SK-N-SH (cell line): ENCODE measurements at regions not wholly inside any gene's neighbourhood (a gene's known extent, or its start where the extent isn't known, plus 50 kb on each side); places are given as distances from the start of the nearest gene placed in this dataset.

Experiments
- CTCF ChIA-PET: fragments of 300-600, 350-600 bp; formaldehyde crosslinking; extraction: SDS; loops from one replicate; lab custom pipeline; 2021; lab: Yijun Ruan, JAX
- POLR2A ChIA-PET: fragments of 350-600 bp; sonication (Branson Sonifier 250); formaldehyde crosslinking; extraction: SDS; loops from one replicate; lab custom pipeline; 2020; ENCODE audit warnings: antibody characterized with exemption, inconsistent platforms; lab: Yijun Ruan, JAX
- DNase-seq: peaks from one replicate; pipeline ENCODE4 v3.0.0; 2012
- H2AFZ ChIP-seq: fragments of 200-600 bp; sonication (generic); 2 replicates; pipeline ENCODE4 v1.8.1; 2016; ENCODE audit warnings: antibody characterized with exemption, mild to moderate bottlenecking, low read depth
- H3F3A ChIP-seq: fragments of 200-600 bp; sonication (generic); replicated peaks from 2 replicates; pipeline ENCODE3; 2016; ENCODE audit warnings: antibody characterized with exemption, mild to moderate bottlenecking; ENCODE audit not compliant: insufficient read depth
- H3K27ac ChIP-seq, 2 experiments: fragments of 200-500 bp in 1 of 2; fragments of 200-600 bp in 1 of 2; sonication (Bioruptor generic) in 1 of 2; sonication (generic), shearing (Covaris generic) in 1 of 2; 2 replicates each; pipeline versions ENCODE4 v1.5.1 to v1.6.1; 2014 to 2016; ENCODE audit warnings: low read depth in 2 of 2, inconsistent platforms in 1 of 2, low read length in 1 of 2, mild to moderate bottlenecking in 1 of 2, mixed read lengths in 1 of 2
- H3K27me3 ChIP-seq: fragments of 200-600 bp; sonication (generic), shearing (Covaris generic); 2 replicates; pipeline ENCODE4 v1.6.1; 2016; ENCODE audit warnings: mixed run types; ENCODE audit not compliant: insufficient read depth
- H3K36me3 ChIP-seq, 2 experiments: fragments of 200-500 bp in 1 of 2; fragments of 200-600 bp in 1 of 2; sonication (Bioruptor generic) in 1 of 2; sonication (generic) in 1 of 2; replicated peaks in 1 of 2; 2 replicates each; pipeline versions ENCODE3 to v1.5.1; 2014 to 2016; ENCODE audit warnings: low read length in 1 of 2, mild to moderate bottlenecking in 1 of 2; ENCODE audit not compliant: insufficient read depth in 2 of 2, control insufficient read depth in 1 of 2
- H3K4me1 ChIP-seq, 2 experiments: fragments of 200-500 bp in 1 of 2; fragments of 200-600 bp in 1 of 2; sonication (Bioruptor generic) in 1 of 2; sonication (generic), shearing (Covaris generic) in 1 of 2; 2 replicates each; pipeline versions ENCODE4 v1.5.1 to v1.6.1; 2014 to 2016; ENCODE audit warnings: low read depth in 1 of 2, low read length in 1 of 2, mixed run types in 1 of 2; ENCODE audit not compliant: insufficient read depth in 2 of 2, control insufficient read depth in 1 of 2
- H3K4me2 ChIP-seq: fragments of 200-600 bp; sonication (generic), shearing (Covaris generic); 2 replicates; pipeline ENCODE4 v1.6.1; 2017; ENCODE audit warnings: mixed run types
- H3K4me3 ChIP-seq, 2 experiments: fragments of 200-500 bp in 1 of 2; fragments of 200-600 bp in 1 of 2; sonication (Bioruptor generic) in 1 of 2; sonication (generic), shearing (Covaris generic) in 1 of 2; 2 replicates each; pipeline versions ENCODE4 v1.5.1 to v1.8.1; 2014 to 2016; ENCODE audit warnings: low read depth in 2 of 2, inconsistent platforms in 1 of 2, low read length in 1 of 2, mild to moderate bottlenecking in 1 of 2, mixed read lengths in 1 of 2, moderate library complexity in 1 of 2
- H3K79me2 ChIP-seq: fragments of 200-600 bp; sonication (generic); 2 replicates; pipeline ENCODE4 v1.8.1; 2017; ENCODE audit warnings: mild to moderate bottlenecking; ENCODE audit not compliant: insufficient read depth
- H3K9ac ChIP-seq: fragments of 200-600 bp; sonication (generic); 2 replicates; pipeline ENCODE4 v1.6.1; 2017; ENCODE audit warnings: mixed run types
- H3K9me2 ChIP-seq: fragments of 200-600 bp; sonication (generic); 2 replicates; pipeline ENCODE4 v1.6.1; 2017; ENCODE audit warnings: mixed run types
- H3K9me3 ChIP-seq: fragments of 200-600 bp; sonication (generic); 2 replicates; pipeline ENCODE4 v1.6.1; 2017; ENCODE audit warnings: mixed run types, mild to moderate bottlenecking, moderate library complexity
- H4K20me1 ChIP-seq: fragments of 200-600 bp; sonication (generic); 2 replicates; pipeline ENCODE4 v1.6.1; 2017; ENCODE audit warnings: mild to moderate bottlenecking, mixed run types; ENCODE audit not compliant: insufficient read depth
- EZH2phosphoT487 ChIP-seq: fragments of 200-600 bp; sonication (generic); IDR thresholded peaks from 2 replicates; pipeline ENCODE4 v1.6.1; 2017; ENCODE audit warnings: low read depth, mixed run types, mild to moderate bottlenecking, antibody characterized with exemption, moderate library complexity, borderline replicate concordance
- FOXJ3 ChIP-seq: sonication (generic); formaldehyde crosslinking; IDR thresholded peaks from 2 replicates; pipeline ENCODE4 v1.5.1; 2020; ENCODE audit warnings: mild to moderate bottlenecking, missing genetic modification reagents
- GABPA ChIP-seq: IDR thresholded peaks from 2 replicates; pipeline ENCODE4 v1.4.0; 2012; ENCODE audit warnings: low read depth, mild to moderate bottlenecking
- GATA2 ChIP-seq: sonication (generic); formaldehyde crosslinking; IDR thresholded peaks from 2 replicates; pipeline ENCODE4 v1.5.0; 2020; ENCODE audit warnings: mild to moderate bottlenecking, missing genetic modification reagents
- MEF2A ChIP-seq: IDR thresholded peaks from 2 replicates; pipeline ENCODE4 v1.4.0; 2012; ENCODE audit warnings: low read depth, borderline replicate concordance
- NFIC ChIP-seq: IDR thresholded peaks from 2 replicates; pipeline ENCODE4 v1.4.0; 2012; ENCODE audit warnings: borderline replicate concordance
- NRF1 ChIP-seq: IDR thresholded peaks from 2 replicates; pipeline ENCODE4 v1.6.1; 2012; ENCODE audit warnings: low read depth, mild to moderate bottlenecking, low read length
- RAD21 ChIP-seq: IDR thresholded peaks from 2 replicates; pipeline ENCODE4 v1.6.1; 2012; ENCODE audit warnings: mild to moderate bottlenecking, low read length
- RCOR1 ChIP-seq: fragments of 150-350 bp; IDR thresholded peaks from 2 replicates; pipeline ENCODE4 v1.6.1; 2017; ENCODE audit warnings: antibody characterized with exemption, low read length
- SMC3 ChIP-seq: IDR thresholded peaks from 2 replicates; pipeline ENCODE4 v1.6.1; 2012; ENCODE audit warnings: low read depth, low read length, improper control_type of control experiment
- TAF1 ChIP-seq: IDR thresholded peaks from 2 replicates; pipeline ENCODE4 v1.6.1; 2012; ENCODE audit warnings: low read depth, mild to moderate bottlenecking, low read length, moderate library complexity, borderline replicate concordance
- TEAD4 ChIP-seq: IDR thresholded peaks from 2 replicates; pipeline ENCODE4 v1.4.0; 2012; ENCODE audit warnings: mild to moderate bottlenecking, borderline replicate concordance; ENCODE audit not compliant: insufficient read depth
- WGBS: methylation state at CpG from one replicate; pipeline ENCODE4 v1.1.6; 2017; ENCODE audit warnings: low lambda C conversion rate; 5-methylcytosine and 5-hydroxymethylcytosine counted together
- TF ChIP-seq, protein P1 (sequence below): IDR thresholded peaks from 2 replicates; pipeline ENCODE4 v1.4.0; 2012; ENCODE audit warnings: low read depth, borderline replicate concordance
- TF ChIP-seq, protein P2 (sequence below): fragments of 150-350 bp; IDR thresholded peaks from 2 replicates; pipeline ENCODE4 v1.6.1; 2017; ENCODE audit warnings: antibody characterized with exemption, low read length, low read depth, borderline replicate concordance

DNA sequence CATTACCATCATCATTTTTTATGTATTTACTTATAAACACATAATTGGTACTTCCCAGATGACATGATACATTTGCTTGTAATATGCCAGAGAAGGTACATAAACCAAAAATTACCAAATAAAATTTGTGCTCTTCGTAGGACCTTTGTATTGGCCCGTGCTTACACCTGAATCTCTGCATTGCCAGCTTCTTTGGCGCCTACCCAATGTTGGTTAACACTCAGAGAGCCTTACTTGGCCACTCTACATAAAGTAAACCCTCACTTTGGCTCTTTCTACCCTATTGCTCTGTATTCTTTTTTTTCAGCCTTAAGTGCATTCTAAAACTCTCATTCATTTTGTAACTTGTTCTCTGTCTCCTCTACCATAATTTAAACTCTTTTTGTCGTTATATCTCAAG, 148.1 kb upstream of the ZNF608 start (continued):
- TF ChIP-seq, protein P1, sequence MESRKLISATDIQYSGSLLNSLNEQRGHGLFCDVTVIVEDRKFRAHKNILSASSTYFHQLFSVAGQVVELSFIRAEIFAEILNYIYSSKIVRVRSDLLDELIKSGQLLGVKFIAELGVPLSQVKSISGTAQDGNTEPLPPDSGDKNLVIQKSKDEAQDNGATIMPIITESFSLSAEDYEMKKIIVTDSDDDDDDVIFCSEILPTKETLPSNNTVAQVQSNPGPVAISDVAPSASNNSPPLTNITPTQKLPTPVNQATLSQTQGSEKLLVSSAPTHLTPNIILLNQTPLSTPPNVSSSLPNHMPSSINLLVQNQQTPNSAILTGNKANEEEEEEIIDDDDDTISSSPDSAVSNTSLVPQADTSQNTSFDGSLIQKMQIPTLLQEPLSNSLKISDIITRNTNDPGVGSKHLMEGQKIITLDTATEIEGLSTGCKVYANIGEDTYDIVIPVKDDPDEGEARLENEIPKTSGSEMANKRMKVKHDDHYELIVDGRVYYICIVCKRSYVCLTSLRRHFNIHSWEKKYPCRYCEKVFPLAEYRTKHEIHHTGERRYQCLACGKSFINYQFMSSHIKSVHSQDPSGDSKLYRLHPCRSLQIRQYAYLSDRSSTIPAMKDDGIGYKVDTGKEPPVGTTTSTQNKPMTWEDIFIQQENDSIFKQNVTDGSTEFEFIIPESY: no peak
- no peak for TF ChIP-seq MEF2A

DNA sequence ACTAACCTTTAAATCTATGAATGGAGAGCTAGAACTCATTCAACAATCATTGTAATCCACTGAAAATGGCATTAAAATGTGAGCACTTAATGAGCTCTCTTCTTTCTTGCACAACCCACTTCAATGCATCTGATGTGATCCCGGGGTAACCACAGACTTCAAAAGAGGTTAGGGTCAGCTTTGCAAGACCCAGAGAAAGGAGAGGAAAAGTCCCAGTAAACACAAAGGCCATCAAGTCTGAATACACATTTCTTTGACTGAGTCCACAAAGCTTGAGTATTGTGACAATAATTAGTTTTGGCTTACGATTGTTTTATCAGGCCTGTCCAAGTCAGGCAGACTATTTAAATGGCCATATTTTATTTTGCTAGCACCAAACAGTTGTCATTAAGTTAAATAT, 148.8 kb upstream of the ZNF608 start:
- H3K9me3 ChIP-seq: no peaks in the 10 kb centered on the region
- H3K9ac ChIP-seq: no peak overlapping the region
- H3K27ac ChIP-seq: no peak overlapping the region
- 92% methylated on average over 2 of the region's 2 CpGs for WGBS
- H4K20me1 ChIP-seq: no peaks in the 10 kb centered on the region
- H3K4me1 ChIP-seq: no peaks in the 10 kb centered on the region
- H2AFZ ChIP-seq: 0 out of 2 replicates have a peak overlapping the region, but pooled peaks have one; percentile 48
- no peak overlapping the region for H3K4me2 ChIP-seq
- no peaks in the 10 kb centered on the region for H3K36me3 ChIP-seq
- ChIA-PET POLR2A (no interaction called here), CTCF (interaction anchor here (0.8 kb wide), 1 partner anchor 18 kb away, joined by 3 read pairs; no protein-coding TSS in a partner anchor)
- no peaks in the 10 kb centered on the region for H3K9me2 ChIP-seq
- H3K4me3 ChIP-seq: no peak overlapping the region
- no peaks in the 10 kb centered on the region for H3K27me3 ChIP-seq
- H3K79me2 ChIP-seq: no peaks in the 10 kb centered on the region
- H3F3A ChIP-seq: peaks cover 5% of the 10 kb centered on the region
- TF ChIP-seq TEAD4: no peak
- TF ChIP-seq SMC3: no peak
- no peak for TF ChIP-seq GABPA
- TF ChIP-seq, protein P2, sequence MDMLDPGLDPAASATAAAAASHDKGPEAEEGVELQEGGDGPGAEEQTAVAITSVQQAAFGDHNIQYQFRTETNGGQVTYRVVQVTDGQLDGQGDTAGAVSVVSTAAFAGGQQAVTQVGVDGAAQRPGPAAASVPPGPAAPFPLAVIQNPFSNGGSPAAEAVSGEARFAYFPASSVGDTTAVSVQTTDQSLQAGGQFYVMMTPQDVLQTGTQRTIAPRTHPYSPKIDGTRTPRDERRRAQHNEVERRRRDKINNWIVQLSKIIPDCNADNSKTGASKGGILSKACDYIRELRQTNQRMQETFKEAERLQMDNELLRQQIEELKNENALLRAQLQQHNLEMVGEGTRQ: no peak
- no peak for TF ChIP-seq FOXJ3 (CRISPR knock-in tag)
- TF ChIP-seq NRF1: no peak
- TF ChIP-seq NFIC: no peak
- no peak for TF ChIP-seq TAF1
- TF ChIP-seq RAD21: no peak
- TF ChIP-seq EZH2phosphoT487: no peak
- no peak for TF ChIP-seq GATA2
- no peak for DNase-seq

DNA sequence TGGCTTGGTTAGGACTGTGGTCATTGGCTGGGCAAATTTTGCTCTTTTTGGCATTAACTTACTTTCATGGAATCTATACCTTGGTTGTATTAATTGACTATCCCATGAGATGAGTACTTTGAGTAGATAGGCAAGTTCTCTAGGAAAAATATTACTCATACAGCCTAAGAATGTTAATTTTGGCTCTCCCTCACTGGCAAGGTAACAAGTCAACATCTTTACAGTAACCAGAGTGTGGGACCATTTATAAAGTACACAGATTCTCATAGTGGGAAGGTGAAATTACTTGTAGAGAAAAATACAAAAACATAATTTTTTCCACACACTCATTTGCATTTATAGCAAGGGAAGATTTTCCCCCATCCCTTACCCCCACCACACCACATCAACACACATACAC, 154.6 kb upstream of the ZNF608 start:
- H3K27me3 ChIP-seq: no peaks in the 10 kb centered on the region
- peaks cover 10 to 17% of the 10 kb centered on the region in 2 experiments for H3K4me1 ChIP-seq
- H4K20me1 ChIP-seq: no peaks in the 10 kb centered on the region
- no peak overlapping the region for H2AFZ ChIP-seq
- H3K9me3 ChIP-seq: no peaks in the 10 kb centered on the region
- no peak overlapping the region for H3K4me2 ChIP-seq
- no peaks in the 10 kb centered on the region for H3K79me2 ChIP-seq
- H3K4me3 ChIP-seq: no peak overlapping the region
- no peaks in the 10 kb centered on the region for H3K36me3 ChIP-seq
- ChIA-PET POLR2A (no interaction called here), CTCF (no interaction called here)
- H3K9ac ChIP-seq: no peak overlapping the region
- peaks cover 11% of the 10 kb centered on the region for H3F3A ChIP-seq
- DNase-seq: no peak
- no peak overlapping the region for H3K27ac ChIP-seq
- TF ChIP-seq NRF1 (no peak), RCOR1 (no peak)
- H3K9me2 ChIP-seq: no peaks in the 10 kb centered on the region
